T-helper 22 cell (primary cell): ENCODE measurements at regions not wholly inside any gene's neighbourhood (a gene's known extent, or its start where the extent isn't known, plus 50 kb on each side); places are given as distances from the start of the nearest gene placed in this dataset.

ENCODE experiments used
- DNase-seq: peaks from one replicate; pipeline ENCODE4 v3.0.0-alpha.2; 2020; ENCODE audit warnings: low read depth

DNA sequence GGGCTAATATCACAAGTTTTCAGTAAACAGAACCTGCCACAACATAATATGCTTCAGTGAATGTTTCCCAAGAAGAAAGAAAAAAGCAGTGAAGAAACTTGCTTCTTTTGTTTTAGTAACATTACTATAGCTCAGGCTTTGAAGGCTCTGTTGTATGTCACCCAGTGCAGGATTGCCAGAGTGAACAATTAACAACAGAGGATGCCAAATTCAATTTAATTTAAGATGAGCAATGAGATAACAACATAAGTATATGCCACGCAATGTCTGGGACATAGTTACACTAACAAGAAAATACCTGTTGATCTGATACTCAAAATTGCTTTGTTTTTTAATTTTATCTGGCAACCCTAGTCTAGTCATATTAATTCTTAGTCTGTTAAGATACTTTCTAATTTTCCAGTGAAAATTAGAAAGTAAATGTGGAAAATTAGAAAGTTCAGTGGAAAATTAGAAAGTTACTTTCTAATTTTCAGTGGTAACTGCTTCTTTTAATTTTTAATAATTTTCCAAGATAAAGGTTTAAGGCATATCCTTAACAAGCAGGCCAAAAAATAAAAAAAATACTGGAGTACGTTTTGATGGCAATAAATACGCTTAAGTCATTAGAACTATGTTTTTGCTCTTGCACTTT lies 336.3 kb downstream of the SLITRK6 start:
- no peak for DNase-seq

DNA sequence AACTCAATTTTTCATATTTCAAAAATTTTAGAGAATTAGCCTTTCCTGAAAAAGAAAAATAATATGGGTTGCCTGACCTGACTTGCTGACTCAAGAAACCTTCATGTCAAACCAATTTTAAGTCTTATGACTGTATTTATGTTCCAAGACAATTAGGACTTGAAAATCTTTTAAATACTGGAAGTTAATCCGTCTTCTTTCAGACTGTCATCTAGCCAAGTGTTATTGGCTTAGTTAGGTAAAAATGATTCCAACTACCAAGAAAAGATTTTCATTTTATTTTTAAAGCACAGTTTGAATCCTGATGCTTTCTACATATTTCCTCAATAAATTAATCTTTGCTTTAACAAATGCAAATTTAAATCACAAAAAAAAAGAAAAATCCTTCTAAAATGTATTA lies 337.6 kb downstream of the SLITRK6 start:
- DNase-seq, result no peak

GRCh38 chr13:85445534-85445933 lies 353.7 kb downstream of the SLITRK6 start:
- no peak for DNase-seq

GRCh38 chr13:85441975-85442374 lies 357.2 kb downstream of the SLITRK6 start:
- no peak for DNase-seq

DNA sequence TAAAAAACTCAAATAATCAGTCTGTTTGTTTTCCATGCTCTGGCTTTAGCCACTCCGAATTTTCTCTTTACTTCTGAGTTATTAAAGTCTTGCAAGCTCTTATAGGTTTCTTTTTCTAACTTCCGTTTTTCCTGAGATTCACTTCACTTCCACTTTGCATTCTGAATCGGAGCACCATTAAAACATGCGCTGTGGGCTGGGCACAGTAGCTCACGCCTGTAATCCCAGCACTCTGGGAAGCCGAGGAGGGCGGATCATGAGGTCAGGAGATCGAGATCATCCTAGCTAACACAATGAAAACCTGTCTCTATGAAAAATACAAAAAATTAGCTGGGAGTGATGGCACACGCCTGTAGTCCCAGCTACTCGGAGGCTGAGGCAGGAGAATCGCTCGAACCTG lies 357.9 kb downstream of the SLITRK6 start:
- no peak for DNase-seq

GRCh38 chr13:85436029-85436428 lies 363.2 kb downstream of the SLITRK6 start:
- DNase-seq, result no peak

DNA sequence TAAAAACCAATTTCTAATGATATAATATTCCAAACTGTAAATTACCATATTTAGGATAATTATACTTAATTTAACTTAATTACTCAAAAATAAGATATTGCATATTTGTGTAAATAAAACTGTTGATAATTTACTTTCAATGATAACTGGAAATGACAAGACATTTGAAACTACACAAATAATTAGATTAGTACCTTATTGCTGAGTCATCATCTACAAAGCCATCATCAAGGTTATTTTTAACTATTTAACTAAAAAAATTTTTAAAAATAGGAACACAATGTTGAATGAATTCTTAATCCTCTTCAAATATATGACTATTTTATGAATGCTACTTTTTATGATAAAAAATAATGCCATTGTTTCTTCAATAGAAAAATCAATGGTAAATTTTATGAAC lies 364.3 kb downstream of the SLITRK6 start:
- DNase-seq, result no peak

GRCh38 chr13:85432881-85433280 lies 366.3 kb downstream of the SLITRK6 start:
- no peak for DNase-seq

GRCh38 chr13:85431720-85432119 lies 367.5 kb downstream of the SLITRK6 start:
- DNase-seq, result no peak

DNA sequence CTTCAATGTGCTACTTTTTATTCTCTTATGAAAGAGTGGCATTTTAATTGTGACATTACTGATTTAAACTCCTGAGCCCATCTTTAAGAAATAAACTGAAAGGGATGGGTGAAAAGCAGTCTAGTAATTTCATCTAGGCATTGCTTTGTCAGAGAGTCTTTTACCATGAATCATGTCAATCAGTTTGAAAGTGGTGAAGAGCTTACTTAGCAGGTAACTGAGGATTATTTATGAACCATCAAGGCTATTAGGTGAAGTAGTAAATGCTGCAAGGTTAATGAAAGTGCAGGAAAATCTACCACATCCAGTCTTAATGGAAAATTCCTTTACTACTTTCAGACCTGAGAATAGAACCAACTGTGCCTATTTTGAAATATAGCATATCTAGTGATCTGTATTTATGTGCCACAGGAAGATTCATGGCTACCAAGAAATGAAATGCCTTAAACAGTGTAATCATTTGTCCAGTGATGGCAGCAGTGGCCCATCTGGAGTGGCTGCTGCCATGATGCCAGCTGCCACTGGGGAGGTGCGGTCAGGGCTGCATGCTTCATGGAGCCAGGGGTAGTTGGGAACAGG lies 368.9 kb downstream of the SLITRK6 start:
- no peak for DNase-seq

- DNase-seq, result no peak
Measured at GRCh38 chr13:85427416-85427815, 371.8 kb downstream of the SLITRK6 start.

DNA sequence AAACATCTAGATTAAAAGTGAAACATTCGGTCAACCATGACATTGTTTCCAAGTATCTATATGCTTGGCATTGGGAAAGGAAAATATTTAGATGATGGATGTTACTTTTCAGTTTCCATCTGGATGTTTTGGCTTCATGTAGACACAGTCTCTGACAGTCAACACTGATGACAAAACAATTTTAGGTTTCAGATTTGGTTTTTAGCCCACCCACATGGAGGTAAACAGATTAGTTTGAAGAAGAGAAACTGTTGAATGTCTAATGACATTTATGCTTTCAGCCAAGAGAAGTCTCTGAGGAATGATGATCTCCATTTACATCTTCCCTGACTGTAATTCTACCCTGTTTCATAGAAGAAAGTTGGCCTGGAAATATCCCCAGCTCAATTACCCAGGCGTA lies 379.1 kb downstream of the SLITRK6 start:
- no peak for DNase-seq

GRCh38 chr13:85419611-85420010 lies 379.6 kb downstream of the SLITRK6 start:
- DNase-seq, result no peak

DNA sequence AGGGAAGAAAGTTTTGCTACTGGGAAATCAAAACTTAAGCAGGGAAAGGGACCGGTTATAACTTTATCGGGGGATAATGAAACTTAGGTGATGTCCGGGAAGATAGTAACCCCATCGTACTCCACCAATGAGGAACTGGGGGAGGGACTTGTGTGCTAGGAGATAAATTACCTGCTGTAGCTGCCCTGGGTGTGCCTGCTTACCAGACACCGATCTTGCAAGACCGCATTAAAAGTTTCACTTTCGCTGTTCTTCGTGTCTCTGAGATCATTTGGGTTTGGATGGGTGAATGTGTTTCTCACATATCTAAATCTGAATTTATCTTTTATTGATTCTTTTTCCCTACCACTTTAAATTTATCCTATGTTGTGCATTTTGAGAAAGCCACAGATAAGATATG lies 381.4 kb downstream of the SLITRK6 start:
- no peak for DNase-seq

GRCh38 chr13:85413664-85414063 lies 385.6 kb downstream of the SLITRK6 start:
- DNase-seq, result no peak

- no peak for DNase-seq
Measured at GRCh38 chr13:85412448-85412847, 386.8 kb downstream of the SLITRK6 start.

- no peak for DNase-seq
Measured at GRCh38 chr13:85411591-85411990, 387.6 kb downstream of the SLITRK6 start.

DNA sequence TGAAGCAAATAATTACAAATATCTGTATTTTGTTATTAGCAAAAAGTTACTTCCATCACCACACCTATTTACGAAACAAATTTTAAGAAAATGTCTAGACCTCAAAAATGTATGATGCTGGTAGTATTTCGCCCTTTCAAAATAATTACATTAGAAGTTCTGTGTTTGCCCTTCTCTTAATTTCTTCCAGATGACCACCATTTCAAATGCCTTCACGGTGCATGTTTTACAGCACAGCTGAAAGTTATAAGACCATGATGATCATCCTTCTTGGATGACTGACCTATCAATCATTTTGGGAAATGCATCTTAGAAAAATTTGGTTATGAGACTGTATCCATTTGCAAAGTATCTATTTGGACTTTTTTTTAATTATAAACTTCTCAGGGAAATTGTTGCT lies 390.8 kb downstream of the SLITRK6 start:
- no peak for DNase-seq

GRCh38 chr13:85406269-85406975 lies 392.8 kb downstream of the SLITRK6 start:
- no peak for DNase-seq

- no peak for DNase-seq
Measured at GRCh38 chr13:85405316-85405897, 393.8 kb downstream of the SLITRK6 start.

DNA sequence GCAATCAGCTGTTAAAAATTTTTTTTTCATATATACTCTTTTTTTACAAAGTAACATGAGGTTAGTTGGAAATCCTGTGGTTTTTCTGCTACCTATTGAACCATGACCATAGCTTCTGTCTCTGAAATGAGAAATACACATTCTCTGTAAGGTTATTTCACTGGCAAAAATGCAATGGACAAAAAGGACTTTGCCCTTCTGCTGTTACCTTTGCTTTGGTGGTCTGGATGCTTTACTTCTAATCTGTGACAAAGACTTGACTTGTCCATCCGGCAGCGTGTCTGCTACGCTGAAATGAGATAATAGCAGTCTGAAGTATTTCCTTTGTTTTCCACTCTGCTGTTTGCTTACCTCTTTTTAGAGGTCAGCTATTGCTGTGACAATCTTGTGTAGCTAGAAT lies 412.8 kb downstream of the SLITRK6 start:
- DNase-seq, result no peak

DNA sequence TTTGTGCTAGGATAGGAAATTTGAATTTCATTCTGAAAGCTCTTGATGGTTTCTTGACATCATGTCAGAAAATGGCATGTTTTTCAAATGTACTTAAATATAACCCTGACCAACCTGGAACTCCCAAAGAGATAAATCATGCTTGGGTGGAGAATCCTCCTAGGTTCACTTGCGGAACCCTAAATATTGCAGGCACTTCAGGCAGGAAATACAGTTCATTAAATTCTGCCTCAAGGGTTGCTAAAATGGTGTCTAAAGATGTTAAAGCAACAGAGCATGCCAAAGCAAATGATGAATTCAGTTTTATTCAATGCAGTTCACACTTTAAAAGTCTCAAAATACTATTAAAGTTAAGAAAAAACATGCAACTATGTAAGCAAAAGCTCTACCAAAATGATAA lies 415.9 kb downstream of the SLITRK6 start:
- no peak for DNase-seq

DNA sequence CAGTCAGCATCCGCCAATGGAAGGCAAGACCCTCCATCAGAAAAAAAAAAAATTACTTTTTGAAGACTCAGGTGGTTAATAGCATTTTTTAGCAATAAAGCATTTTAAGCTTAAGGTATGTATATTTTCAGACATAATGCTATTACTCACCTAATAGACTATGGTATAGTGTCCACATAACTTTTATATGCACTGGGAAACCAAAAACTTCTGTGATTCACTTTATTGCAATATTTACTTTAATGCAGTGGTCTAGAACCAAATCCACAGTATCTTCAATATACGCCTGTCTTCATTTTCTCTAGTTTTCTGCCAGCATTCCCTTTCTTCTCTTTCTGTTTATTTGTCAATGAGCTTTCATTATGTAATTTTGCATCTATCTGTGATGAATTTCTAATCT lies 418.1 kb downstream of the SLITRK6 start:
- no peak for DNase-seq
